Skeletal muscle cell (primary cell): ENCODE measurements at regions not wholly inside any gene's neighbourhood (a gene's known extent, or its start where the extent isn't known, plus 50 kb on each side); places are given as distances from the start of the nearest gene placed in this dataset.

Experiments
- DNase-seq: peaks from one replicate; pipeline ENCODE4 v3.0.0-alpha.2; 2010; ENCODE audit warnings: low read depth
- H3K4me3 ChIP-seq: 2 replicates; pipeline ENCODE4 v1.5.1; 2011; ENCODE audit warnings: low read depth, mild to moderate bottlenecking, control low read depth, low read length, moderate library complexity

- no peak for DNase-seq
- H3K4me3 ChIP-seq = no peak overlapping the region
Measured at GRCh38 chr10:83685458-83685857, 453.9 kb upstream of the GHITM start.

DNA sequence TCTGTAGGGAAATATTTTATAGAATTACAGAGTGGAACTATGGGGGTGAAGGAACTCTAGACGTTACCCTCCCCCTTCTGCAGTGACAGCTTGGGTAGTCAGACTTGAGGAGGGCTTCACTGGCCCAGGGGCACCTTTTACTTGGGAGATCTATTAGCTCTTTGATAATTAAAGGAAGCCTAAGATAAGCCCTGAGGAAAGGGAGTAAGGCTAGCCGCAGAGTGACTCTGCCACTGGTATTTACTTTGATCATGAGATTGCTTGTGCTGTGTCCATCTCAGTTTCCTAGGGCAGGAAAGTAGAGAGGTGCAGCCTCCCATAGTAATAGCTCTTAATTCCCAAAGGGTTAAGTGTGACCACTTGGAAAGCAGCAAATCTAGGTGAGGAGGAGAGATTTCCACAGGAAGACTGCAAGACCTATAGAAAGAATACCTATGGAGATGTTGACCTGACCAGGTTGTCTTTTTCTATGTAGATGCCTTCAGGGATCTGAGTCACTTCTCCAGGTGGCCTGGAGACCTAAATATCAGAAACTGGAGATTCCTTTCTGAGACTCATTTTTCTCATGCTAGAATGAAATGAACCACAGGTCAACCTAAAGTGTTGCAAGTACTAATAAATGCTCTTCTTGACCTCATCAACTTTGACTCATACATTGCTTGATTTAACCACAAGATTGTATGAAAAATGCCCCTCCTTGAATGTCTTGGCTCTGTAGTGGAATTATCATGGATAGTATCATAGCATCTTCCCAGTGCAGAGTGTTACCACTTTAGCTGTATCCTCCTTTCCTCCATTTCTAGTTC is 447.3 kb upstream of the GHITM start:
- DNase-seq = no peak
- H3K4me3 ChIP-seq = no peak overlapping the region

DNA sequence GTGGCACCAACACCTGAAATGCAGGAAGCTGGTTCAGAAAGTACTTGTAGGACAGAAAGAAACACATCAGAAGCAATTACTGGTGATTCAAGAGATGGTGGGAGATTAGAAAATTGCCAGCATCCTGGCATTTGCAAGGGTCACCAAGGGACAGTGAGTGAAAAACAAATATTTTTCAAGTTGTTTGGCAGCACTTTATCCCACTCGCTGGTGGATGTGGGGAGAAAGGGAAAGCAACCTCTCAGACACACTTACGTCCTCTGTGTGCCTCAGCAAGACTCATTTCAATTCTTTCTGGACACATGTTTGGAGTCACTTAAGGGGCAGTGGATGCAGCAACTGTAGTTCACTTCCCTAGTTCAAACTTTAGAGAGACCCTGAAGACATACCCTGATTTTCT is 440.4 kb upstream of the GHITM start:
- H3K4me3 ChIP-seq = no peak overlapping the region
- DNase-seq = no peak

GRCh38 chr10:83701799-83702198 is 437.5 kb upstream of the GHITM start:
- DNase-seq = no peak
- no peak overlapping the region for H3K4me3 ChIP-seq

- H3K4me3 ChIP-seq = no peak overlapping the region
- no peak for DNase-seq
Measured at GRCh38 chr10:83702731-83703130, 436.6 kb upstream of the GHITM start.

- no peak for DNase-seq
- no peak overlapping the region for H3K4me3 ChIP-seq
Measured at GRCh38 chr10:83706120-83706519, 433.2 kb upstream of the GHITM start.

GRCh38 chr10:83706952-83707582 is 432.2 kb upstream of the GHITM start:
- no peak overlapping the region for H3K4me3 ChIP-seq
- no peak for DNase-seq

DNA sequence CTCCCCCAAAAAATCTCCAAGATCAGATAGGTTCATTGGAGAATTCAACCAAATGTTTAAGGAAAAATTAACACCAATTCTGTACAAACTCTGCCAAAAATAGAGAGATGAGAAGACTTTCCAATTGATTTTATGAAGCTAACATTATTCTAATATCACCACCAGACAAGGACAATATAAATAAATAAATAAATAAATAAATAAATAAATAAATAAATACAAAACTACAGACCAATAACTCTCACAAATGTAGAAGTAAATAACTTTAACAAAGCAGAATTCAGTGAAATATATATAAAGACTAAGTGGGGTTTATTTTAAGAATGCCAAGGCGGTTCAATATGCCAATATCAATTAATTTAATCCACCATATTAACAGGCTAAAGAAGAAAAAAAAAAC is 425.9 kb upstream of the GHITM start:
- no peak overlapping the region for H3K4me3 ChIP-seq
- no peak for DNase-seq

- DNase-seq = no peak
- no peak overlapping the region for H3K4me3 ChIP-seq
Measured at GRCh38 chr10:83723080-83723479, 416.2 kb upstream of the GHITM start.

DNA sequence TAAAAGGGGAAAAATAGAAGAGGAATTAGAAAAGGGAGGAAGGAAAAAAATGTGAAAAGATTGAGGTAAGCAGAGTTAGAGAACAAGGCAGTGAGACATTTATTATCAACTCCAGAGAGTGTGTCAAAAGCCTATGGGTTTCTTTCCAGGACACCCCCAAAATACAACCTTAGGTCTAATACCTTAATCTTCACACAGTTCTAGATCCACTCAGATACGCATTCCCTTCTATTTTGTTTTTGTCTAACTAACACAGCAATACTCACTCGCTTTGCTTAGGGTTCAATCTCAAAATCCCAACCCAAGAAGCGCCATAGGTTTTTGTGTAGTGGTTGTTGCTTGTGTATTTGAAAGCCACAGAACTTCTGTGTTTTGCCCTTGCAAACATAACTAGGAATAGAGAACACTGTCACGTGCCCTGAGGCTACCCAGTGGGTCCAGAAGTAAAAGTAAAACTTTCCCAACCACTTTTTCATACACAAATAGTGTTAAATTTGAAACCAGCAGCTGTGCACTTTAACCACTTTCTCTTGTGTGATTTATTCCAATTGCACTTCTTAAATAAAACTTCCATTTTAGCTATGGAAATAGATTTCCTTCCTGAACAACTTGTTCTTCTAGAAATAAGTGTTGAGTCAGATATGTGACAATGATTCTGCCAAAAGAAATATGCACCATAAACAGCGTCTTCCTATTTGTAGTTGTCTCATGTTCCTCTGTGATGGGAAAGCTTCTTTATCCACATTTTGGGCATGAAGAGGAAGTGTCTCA is 414.7 kb upstream of the GHITM start:
- DNase-seq = no peak
- no peak overlapping the region for H3K4me3 ChIP-seq

DNA sequence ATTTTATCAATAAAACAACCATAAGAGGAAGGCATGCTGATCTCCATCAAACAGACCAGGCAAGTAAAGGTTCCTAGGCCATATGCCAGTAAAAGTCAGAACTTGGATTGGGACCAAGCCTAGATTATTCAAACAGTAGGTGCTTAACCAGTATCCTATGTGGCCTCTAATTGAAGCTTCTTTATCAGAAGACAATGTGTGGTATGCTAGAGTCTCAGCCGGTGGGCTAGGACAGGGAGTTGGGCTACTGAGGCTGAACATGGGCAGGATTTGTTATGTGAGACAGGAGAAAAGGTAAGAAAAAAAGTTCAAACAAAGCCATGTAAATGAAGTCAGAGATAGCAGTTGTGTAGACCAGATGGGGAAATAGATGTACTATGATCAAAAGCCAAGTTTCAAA is 413.7 kb upstream of the GHITM start:
- DNase-seq = no peak
- no peak overlapping the region for H3K4me3 ChIP-seq

GRCh38 chr10:83734278-83734677 is 405.0 kb upstream of the GHITM start:
- H3K4me3 ChIP-seq = no peak overlapping the region
- no peak for DNase-seq

DNA sequence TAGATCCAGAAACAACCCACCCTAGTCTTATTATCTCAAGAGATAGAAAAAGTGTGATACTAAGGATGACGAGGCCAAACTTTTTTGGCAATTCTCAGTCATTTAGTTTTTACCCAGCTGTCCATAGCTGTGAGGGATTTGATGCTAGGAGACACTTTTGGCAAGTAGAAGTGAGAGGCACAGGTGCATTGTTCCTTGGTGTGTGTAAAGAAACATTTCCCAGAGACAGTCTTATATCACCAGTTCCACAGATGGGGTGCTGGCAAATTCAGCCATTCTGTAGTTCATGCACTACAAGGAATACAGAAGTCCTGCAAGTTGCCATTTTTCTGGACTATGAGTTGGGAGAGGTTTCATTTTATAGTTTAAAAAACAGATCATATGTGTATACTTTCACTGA is 403.3 kb upstream of the GHITM start:
- DNase-seq = no peak
- no peak overlapping the region for H3K4me3 ChIP-seq

- DNase-seq = no peak
- H3K4me3 ChIP-seq = no peak overlapping the region
Measured at GRCh38 chr10:83750604-83751003, 388.7 kb upstream of the GHITM start.

DNA sequence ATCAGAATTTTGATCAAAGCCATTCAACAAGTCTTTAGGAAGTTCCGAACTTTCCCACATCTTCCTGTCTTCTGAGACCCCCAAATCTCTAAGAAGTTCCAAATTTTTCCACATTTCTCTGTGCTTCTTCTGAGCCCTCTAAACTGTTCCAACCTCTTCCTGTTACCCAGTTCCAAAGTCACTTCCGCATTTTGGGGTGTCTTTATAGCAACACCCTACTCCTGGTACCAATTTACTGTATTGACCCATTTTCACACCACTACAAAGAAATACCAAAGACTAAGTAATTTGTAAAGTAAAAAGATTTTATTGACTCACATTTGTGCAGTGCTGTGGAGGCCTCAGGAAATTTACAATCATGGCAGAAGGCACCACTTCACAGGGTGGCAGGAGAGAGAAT is 385.8 kb upstream of the GHITM start:
- no peak overlapping the region for H3K4me3 ChIP-seq
- DNase-seq = no peak

- no peak for DNase-seq
- no peak overlapping the region for H3K4me3 ChIP-seq
Measured at GRCh38 chr10:83754857-83755256, 384.5 kb upstream of the GHITM start.

GRCh38 chr10:83760142-83760541 is 379.2 kb upstream of the GHITM start:
- H3K4me3 ChIP-seq = no peak overlapping the region
- DNase-seq = no peak

GRCh38 chr10:83764666-83765065 is 374.6 kb upstream of the GHITM start:
- DNase-seq = no peak
- H3K4me3 ChIP-seq = no peak overlapping the region

- no peak overlapping the region for H3K4me3 ChIP-seq
- no peak for DNase-seq
Measured at GRCh38 chr10:83765731-83766130, 373.6 kb upstream of the GHITM start.

- no peak overlapping the region for H3K4me3 ChIP-seq
- no peak for DNase-seq
Measured at GRCh38 chr10:83769281-83769820, 370.0 kb upstream of the GHITM start.
